ENCODE measurements at regions not wholly inside any gene's neighbourhood (a gene's known extent, or its start where the extent isn't known, plus 50 kb on each side); places are given as distances from the start of the nearest gene placed in this dataset.

DNA sequence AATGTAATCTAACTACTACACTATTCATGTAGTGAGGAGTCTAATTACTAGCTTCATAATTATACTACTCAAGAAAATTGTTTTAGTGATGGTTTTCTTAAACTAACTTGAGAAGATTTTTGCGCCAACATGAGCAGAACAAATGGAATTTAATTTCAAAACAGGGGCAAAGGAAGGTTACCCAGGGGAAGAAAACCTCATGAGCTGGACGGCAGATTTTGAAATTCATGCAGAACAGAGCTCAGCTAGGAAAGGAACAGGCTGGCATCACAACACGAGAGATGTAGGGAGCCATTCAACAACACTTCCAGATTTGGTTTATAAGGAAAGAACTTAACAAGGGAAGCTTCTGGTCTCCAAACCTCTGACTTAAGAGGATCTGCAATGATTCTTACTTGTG, 235.3 kb upstream of the PRKCQ start:
- Histone ChIP-seq H3K9me2 (ENCODE audit: low read depth, low read length) (no peaks in the 10 kb centered on the region), H3K4me2 (ENCODE audit: low read length) (no peak overlapping the region), H3K9ac (ENCODE audit: low read length) (no peak overlapping the region), H3K27ac (ENCODE audit: low read depth, low read length, poor library complexity, severe bottlenecking) (no peak overlapping the region), H3K79me2 (ENCODE audit: insufficient read depth, low read length) (no peaks in the 10 kb centered on the region), H4K20me1 (ENCODE audit: insufficient read depth, low read length) (no peaks in the 10 kb centered on the region), H3K27me3 (ENCODE audit: insufficient read depth, low read length) (no peaks in the 10 kb centered on the region), H3K4me1 (ENCODE audit: insufficient read depth, low read length, severe bottlenecking) (no peaks in the 10 kb centered on the region), H3K36me3 (ENCODE audit: insufficient read depth, low read length) (no peaks in the 10 kb centered on the region), H3F3A (ENCODE audit: insufficient read depth, low read length) (no peaks in the 10 kb centered on the region), H3K4me3 (ENCODE audit: low read depth, low read length, poor library complexity, severe bottlenecking) (no peak overlapping the region), H3K9me3 (ENCODE audit: low read length) (no peaks in the 10 kb centered on the region), H2AFZ (ENCODE audit: low read length) (no peak overlapping the region)
- TF ChIP-seq EZH2 (IDR thresholded peaks at IDR 0.05; ENCODE audit: borderline replicate concordance, low read length) = no peak
- TF ChIP-seq, protein P1, sequence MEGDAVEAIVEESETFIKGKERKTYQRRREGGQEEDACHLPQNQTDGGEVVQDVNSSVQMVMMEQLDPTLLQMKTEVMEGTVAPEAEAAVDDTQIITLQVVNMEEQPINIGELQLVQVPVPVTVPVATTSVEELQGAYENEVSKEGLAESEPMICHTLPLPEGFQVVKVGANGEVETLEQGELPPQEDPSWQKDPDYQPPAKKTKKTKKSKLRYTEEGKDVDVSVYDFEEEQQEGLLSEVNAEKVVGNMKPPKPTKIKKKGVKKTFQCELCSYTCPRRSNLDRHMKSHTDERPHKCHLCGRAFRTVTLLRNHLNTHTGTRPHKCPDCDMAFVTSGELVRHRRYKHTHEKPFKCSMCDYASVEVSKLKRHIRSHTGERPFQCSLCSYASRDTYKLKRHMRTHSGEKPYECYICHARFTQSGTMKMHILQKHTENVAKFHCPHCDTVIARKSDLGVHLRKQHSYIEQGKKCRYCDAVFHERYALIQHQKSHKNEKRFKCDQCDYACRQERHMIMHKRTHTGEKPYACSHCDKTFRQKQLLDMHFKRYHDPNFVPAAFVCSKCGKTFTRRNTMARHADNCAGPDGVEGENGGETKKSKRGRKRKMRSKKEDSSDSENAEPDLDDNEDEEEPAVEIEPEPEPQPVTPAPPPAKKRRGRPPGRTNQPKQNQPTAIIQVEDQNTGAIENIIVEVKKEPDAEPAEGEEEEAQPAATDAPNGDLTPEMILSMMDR (IDR thresholded peaks at IDR 0.05; ENCODE audit: low read length) = no peak

DNA sequence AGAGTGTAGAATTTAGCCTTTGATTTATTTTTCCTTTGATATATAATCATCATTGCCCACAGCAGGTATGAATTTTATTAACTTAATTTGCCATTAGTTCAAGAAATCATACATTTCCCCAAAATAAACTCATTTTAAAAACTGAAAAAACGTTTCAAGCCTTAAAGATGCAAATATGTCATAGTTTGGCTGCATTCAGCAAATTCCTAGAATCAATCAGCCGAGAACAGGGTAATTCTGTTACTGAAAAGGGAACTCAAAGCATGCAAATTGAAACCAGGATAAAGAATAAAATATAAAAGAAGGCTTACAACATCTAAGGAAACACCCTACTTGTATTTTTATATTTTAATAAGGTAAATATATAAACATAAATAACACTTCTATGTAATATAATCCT, 233.8 kb upstream of the PRKCQ start:
- no peak for TF ChIP-seq EZH2 (IDR thresholded peaks at IDR 0.05; ENCODE audit: borderline replicate concordance, low read length)
- TF ChIP-seq, protein P1 (IDR thresholded peaks at IDR 0.05; ENCODE audit: low read length) = no peak

DNA sequence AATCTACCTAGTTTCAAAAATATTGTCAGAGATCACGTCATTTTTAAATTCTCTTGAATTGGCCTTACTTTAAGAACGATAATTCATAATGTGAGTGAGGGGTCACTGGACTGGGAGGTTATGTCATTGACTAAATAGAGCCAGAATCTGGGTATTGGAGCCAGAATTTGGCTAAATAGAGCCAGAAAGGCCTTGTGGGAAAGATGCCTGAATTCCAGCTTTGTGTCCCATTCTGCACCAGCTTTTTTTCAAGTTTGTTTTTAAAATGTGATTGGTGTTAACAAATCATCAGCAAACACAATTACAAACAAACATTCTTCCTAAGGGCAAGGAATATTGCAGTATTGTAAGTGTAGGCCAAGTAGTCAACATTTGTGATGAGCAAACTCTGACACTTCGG, 233.2 kb upstream of the PRKCQ start:
- no peak overlapping the region for H3K4me3 ChIP-seq (ENCODE audit: low read depth, low read length, poor library complexity, severe bottlenecking)
- no peaks in the 10 kb centered on the region for H3K27me3 ChIP-seq (ENCODE audit: insufficient read depth, low read length)
- no peaks in the 10 kb centered on the region for H3F3A ChIP-seq (ENCODE audit: insufficient read depth, low read length)
- H3K9me3 ChIP-seq (ENCODE audit: low read length) = no peaks in the 10 kb centered on the region
- no peak overlapping the region for H2AFZ ChIP-seq (ENCODE audit: low read length)
- no peaks in the 10 kb centered on the region for H3K9me2 ChIP-seq (ENCODE audit: low read depth, low read length)
- H3K27ac ChIP-seq (ENCODE audit: low read depth, low read length, poor library complexity, severe bottlenecking) = no peak overlapping the region
- H3K79me2 ChIP-seq (ENCODE audit: insufficient read depth, low read length) = no peaks in the 10 kb centered on the region
- no peaks in the 10 kb centered on the region for H3K4me1 ChIP-seq (ENCODE audit: insufficient read depth, low read length, severe bottlenecking)
- H4K20me1 ChIP-seq (ENCODE audit: insufficient read depth, low read length) = no peaks in the 10 kb centered on the region
- TF ChIP-seq EZH2 (IDR thresholded peaks at IDR 0.05; ENCODE audit: borderline replicate concordance, low read length) = no peak
- TF ChIP-seq, protein P1 (IDR thresholded peaks at IDR 0.05; ENCODE audit: low read length) = no peak
- no peak overlapping the region for H3K4me2 ChIP-seq (ENCODE audit: low read length)
- H3K36me3 ChIP-seq (ENCODE audit: insufficient read depth, low read length) = no peaks in the 10 kb centered on the region
- no peak overlapping the region for H3K9ac ChIP-seq (ENCODE audit: low read length)

More for the DNA sequence above, 233.8 kb upstream of the PRKCQ start:
- Histone ChIP-seq H3K9ac (ENCODE audit: low read length) (no peak overlapping the region), H3K27me3 (ENCODE audit: insufficient read depth, low read length) (no peaks in the 10 kb centered on the region), H2AFZ (ENCODE audit: low read length) (no peak overlapping the region), H3K36me3 (ENCODE audit: insufficient read depth, low read length) (no peaks in the 10 kb centered on the region), H3F3A (ENCODE audit: insufficient read depth, low read length) (no peaks in the 10 kb centered on the region), H3K4me2 (ENCODE audit: low read length) (no peak overlapping the region), H3K4me3 (ENCODE audit: low read depth, low read length, poor library complexity, severe bottlenecking) (no peak overlapping the region), H3K9me3 (ENCODE audit: low read length) (no peaks in the 10 kb centered on the region), H3K79me2 (ENCODE audit: insufficient read depth, low read length) (no peaks in the 10 kb centered on the region), H3K27ac (ENCODE audit: low read depth, low read length, poor library complexity, severe bottlenecking) (no peak overlapping the region), H4K20me1 (ENCODE audit: insufficient read depth, low read length) (no peaks in the 10 kb centered on the region), H3K9me2 (ENCODE audit: low read depth, low read length) (no peaks in the 10 kb centered on the region), H3K4me1 (ENCODE audit: insufficient read depth, low read length, severe bottlenecking) (no peaks in the 10 kb centered on the region)
